HG03196 (cell line): ENCODE measurements at regions not wholly inside any gene's neighbourhood (a gene's known extent, or its start where the extent isn't known, plus 50 kb on each side); places are given as distances from the start of the nearest gene placed in this dataset.
"Not testable (repeated sequence)": the region's sequence is repeated elsewhere in the genome, so short reads cannot be mapped to it uniquely, and the experiment has no call there.

Experiments
- ATAC-seq: cut with Tn5 transposase; IDR thresholded peaks from one replicate; pipeline ENCODE4 v1.9.1; 2021; ENCODE audit not compliant: unreplicated experiment

- ATAC-seq = no peak
Measured at GRCh38 chr10:5268743-5269142, 72.1 kb downstream of the AKR1C4 start.

DNA sequence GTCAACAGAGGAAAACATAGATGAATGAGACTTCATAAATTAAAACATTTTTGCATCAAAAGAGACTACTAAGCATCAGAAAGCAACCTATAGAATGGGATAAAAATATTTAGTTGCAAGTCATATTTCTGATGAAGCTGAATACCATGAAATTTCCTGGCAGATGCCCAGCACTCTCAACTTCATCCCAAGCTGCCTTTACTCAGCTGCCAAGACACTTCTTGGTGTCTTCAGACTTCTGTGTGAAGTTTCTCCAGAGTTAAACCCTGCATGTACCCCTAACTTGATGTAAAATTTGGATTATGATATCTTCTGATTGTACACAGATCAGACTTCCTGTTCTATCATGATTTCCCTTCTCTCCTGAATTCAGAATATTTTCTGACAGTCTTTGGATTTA is 73.2 kb downstream of the AKR1C4 start:
- no peak for ATAC-seq

- ATAC-seq = no peak
Measured at GRCh38 chr10:5271526-5271925, 74.9 kb downstream of the AKR1C4 start.

GRCh38 chr10:5272065-5272803 is 75.6 kb downstream of the AKR1C4 start:
- ATAC-seq = no peak

- no peak for ATAC-seq
Measured at GRCh38 chr10:5274795-5275194, 78.2 kb downstream of the AKR1C4 start.

- ATAC-seq = no peak
Measured at GRCh38 chr10:5281356-5281755, 83.4 kb upstream of the UCN3 start.

GRCh38 chr10:5282137-5282536 is 82.6 kb upstream of the UCN3 start:
- ATAC-seq = no peak

DNA sequence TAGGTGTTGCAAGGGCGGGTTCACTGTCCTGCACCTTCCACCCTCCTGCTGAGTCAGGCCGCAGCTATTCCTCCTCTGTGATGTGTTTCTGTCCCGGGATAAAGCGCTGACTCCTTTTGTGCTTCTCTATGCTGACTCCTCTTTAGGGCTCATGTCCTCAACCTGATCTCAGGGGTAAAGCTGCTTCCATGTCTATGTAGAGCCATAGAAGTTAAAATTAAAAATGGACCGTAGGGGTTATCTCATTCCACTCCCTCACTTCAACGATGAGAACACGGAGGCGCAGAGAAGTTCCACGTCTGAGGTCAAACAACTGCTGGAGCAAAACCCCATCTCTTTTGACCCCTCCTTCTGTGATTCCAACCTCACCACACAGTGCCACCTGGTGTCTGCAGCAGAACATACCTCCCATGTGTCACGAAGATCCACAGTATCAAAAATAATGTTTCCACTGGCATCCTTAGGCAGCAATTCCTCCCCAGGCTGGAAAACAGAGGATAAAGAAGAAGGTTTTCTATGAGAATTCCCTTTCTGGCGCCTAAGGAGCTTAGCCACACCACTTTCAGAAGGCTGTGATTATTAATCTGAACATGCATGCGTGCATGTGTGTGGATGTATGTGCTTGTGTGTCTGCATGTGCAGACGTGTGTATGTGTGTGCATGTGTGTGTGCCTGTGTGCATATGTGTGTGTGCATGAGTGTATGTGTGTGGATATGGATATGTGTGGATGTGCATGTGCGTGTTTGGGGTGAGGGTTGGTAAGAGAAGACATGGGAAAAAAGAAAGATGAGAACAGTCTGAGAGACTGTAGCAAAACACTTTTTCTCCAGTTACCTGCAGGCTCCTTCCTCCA is 81.2 kb upstream of the UCN3 start:
- ATAC-seq = peak; percentile 76

- peak; percentile 63 for ATAC-seq
Measured at GRCh38 chr10:5284311-5285057, 80.3 kb upstream of the UCN3 start.

GRCh38 chr10:5285186-5285585 is 79.6 kb upstream of the UCN3 start:
- no peak for ATAC-seq

- no peak for ATAC-seq
Measured at GRCh38 chr10:5288359-5288758, 76.4 kb upstream of the UCN3 start.

DNA sequence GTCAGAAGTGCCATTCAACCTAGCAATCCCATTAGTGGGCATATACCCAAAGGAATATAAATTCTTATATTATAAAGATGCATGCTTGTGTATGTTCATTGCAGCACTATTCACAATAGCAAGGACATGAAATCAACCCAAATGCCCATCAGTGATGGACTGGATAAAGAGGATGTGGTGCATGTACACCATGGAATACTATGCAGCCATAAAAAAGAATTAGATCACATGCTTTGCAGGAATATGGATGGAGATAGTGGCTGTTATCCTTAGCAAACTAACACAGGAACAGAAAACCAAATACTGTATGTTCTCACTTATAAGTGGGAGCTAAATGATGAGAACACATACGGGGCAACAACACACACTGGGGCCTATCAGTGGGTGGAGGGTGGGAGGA is 75.5 kb upstream of the UCN3 start:
- not testable (repeated sequence) for ATAC-seq

DNA sequence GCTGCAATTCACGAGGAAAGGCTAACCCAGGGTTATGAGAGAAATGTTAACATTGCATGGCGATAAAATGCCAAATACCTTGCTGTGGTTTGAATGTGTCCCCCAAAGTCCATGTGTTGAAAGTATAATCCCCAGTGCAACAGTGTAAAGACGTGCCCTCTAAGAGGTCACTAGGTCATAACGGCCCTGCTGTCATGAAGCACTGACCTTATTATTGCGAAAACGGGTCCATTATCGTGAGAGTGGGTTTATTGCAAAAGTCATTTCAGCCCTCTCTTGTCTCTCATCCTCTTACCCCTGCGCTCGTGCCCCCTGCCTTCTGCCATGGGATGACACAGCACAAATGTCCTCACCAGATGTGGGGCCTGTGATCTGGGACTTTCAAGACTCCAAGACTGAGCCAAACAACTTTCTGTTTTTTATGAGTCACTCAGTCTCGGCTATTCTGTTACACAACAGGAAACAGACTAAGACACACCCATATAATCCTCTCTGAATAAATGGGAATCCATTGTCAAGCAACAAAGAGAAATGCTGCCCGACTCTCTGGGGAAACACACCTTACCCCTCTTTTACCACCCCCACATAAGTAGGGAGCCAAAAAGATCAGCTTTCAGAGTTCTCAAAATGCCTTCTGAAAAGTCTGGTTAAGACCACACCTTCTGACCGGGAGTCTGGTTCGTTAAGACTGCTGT is 73.1 kb upstream of the UCN3 start:
- peak; percentile 81 for ATAC-seq

DNA sequence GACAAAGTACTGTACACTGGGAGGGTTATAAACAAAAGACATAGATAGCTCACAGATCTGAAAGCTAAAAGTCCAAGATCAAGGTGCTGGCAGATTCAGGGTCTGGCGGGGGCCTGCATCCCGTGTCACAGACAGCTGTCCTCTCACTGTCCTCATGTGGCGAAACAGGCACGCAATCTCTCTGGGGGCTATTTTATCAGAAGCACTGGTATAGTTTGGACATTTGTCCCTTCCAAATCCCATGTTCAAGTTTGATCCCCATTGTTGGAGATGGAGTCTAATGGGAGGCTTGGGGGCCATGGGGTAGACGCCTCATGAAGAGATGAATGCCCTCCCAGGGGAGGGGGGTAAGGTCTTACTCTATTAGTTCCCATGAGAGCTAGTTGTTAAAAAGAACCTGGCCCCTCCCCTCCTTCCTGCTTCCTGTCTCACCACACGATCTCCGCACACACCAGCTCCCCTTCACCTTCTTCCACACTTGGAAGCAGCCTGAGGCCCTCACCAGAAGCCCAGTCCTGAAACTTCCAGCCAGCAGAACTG is 72.5 kb upstream of the UCN3 start:
- ATAC-seq = no peak

- not testable (repeated sequence) for ATAC-seq
Measured at GRCh38 chr10:5292970-5293369, 71.8 kb upstream of the UCN3 start.

DNA sequence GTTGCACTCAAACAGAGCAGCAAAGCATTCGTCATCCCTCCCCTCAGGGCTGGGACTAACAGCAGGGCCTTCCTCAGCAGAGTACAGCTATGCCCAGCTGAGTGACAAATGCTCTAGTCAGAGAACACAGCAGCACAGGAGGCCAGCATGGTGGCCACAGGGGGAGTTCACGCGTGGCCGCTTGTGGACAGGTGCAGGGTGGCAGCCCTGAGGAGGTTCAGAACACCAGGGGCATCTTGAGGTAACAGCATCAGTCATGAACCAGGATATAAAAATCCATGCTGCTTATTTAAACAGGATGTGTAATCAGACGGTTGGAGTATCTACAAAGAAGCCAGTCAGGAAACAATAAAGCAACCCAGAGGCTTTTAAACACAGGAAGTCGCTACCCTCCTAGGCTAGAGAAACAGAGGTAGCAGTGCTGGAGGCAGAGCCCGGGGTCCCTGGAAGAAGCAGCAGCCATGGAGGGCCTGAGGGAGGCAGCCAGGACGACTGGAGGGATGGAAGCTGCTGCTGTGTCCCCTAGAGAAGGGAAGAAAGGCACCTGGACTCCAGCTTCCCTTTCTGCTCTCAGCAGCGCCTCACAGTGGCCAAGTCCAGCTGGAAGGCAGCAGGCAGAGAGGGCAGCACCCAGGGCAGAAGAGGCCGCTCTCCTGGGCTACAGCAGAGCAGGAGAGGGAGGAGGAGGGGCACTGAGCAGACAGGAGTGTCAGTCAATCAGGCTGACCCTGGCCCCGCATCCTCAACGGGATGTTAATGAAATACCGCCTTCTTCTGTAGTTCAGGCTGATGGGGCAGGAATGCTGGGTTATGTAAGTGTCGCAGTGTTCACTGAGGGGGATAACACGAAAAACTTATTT is 70.8 kb upstream of the UCN3 start:
- no peak for ATAC-seq

GRCh38 chr10:5297466-5297865 is 67.3 kb upstream of the UCN3 start:
- ATAC-seq = no peak

- no peak for ATAC-seq
Measured at GRCh38 chr10:5297996-5298395, 66.8 kb upstream of the UCN3 start.

- ATAC-seq = no peak
Measured at GRCh38 chr10:5299950-5300349, 64.8 kb upstream of the UCN3 start.

DNA sequence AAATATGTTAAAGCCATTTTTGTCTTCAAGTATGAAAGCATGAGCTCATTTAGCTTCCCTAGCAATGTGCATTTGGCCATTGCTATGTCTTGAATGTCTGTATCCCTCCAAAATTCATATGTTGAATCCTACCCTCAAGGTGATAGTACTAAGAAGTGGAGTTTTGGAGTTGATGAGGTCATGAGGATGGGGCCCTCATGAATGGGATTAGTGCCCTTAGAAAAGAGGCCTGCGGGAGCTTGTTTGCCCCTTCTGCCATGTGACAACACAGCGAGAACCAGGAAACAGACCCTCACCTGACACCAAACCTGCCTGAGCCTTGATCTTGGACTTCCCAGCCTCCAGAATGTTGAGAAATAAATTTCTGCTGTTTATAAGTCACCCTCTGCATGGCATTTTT is 61.3 kb upstream of the UCN3 start:
- no peak for ATAC-seq
